RWPE2 (cell line): ENCODE measurements at regions not wholly inside any gene's neighbourhood (a gene's known extent, or its start where the extent isn't known, plus 50 kb on each side); places are given as distances from the start of the nearest gene placed in this dataset.

Experiments used
- ATAC-seq: fragments of 200-7000 bp; cut with Tn5 transposase; 3 replicates; pipeline ENCODE4 v1.9.1; 2021; ENCODE audit warnings: low read depth
- DNase-seq: peaks from one replicate; pipeline ENCODE4 v3.0.0-alpha.2; 2020; ENCODE audit warnings: low spot score
- H3K27ac ChIP-seq: fragments of 450-650 bp; 2 replicates; pipeline ENCODE4 v1.5.1; 2017; ENCODE audit warnings: mild to moderate bottlenecking; ENCODE audit not compliant: poor library complexity, severe bottlenecking
- H3K27me3 ChIP-seq: fragments of 250-450 bp; sonication (Bioruptor Pico); 2 replicates; pipeline ENCODE4 v1.5.1; 2021; ENCODE audit warnings: mild to moderate bottlenecking, moderate library complexity; ENCODE audit not compliant: insufficient read depth, poor library complexity, severe bottlenecking
- H3K36me3 ChIP-seq: fragments of 250-450 bp; sonication (Bioruptor Pico); 2 replicates; pipeline ENCODE4 v1.5.1; 2020; ENCODE audit warnings: low read depth, mild to moderate bottlenecking, moderate library complexity
- H3K4me1 ChIP-seq: fragments of 250-450 bp; sonication (Bioruptor Pico); 2 replicates; pipeline ENCODE4 v1.5.1; 2021; ENCODE audit warnings: mild to moderate bottlenecking, moderate library complexity; ENCODE audit not compliant: insufficient read depth, poor library complexity, severe bottlenecking
- H3K4me3 ChIP-seq: fragments of 250-450 bp; sonication (Bioruptor Pico); 2 replicates; pipeline ENCODE4 v1.5.1; 2021; ENCODE audit warnings: mild to moderate bottlenecking, moderate library complexity; ENCODE audit not compliant: severe bottlenecking
- H3K9me3 ChIP-seq: fragments of 250-450 bp; sonication (Bioruptor Pico); 2 replicates; pipeline ENCODE4 v1.5.1; 2021; ENCODE audit warnings: mild to moderate bottlenecking, moderate library complexity; ENCODE audit not compliant: severe bottlenecking
- CTCF ChIP-seq: fragments of 450-650 bp; IDR thresholded peaks from one replicate; pipeline ENCODE4 v1.5.1; 2017; ENCODE audit warnings: mild to moderate bottlenecking, moderate library complexity; ENCODE audit not compliant: poor library complexity, severe bottlenecking

- no peaks in the 10 kb centered on the region for H3K36me3 ChIP-seq
- H3K9me3 ChIP-seq = no peaks in the 10 kb centered on the region
- no peaks in the 10 kb centered on the region for H3K27me3 ChIP-seq
- no peak for TF ChIP-seq CTCF
- H3K27ac ChIP-seq = no peak overlapping the region
- DNase-seq (no peak), ATAC-seq (no peak)
- no peak overlapping the region for H3K4me3 ChIP-seq
- no peaks in the 10 kb centered on the region for H3K4me1 ChIP-seq
Observed at GRCh38 chr11:104658177-104658576, 240.1 kb downstream of the CASP12 start.

GRCh38 chr11:104657083-104657482, 241.2 kb downstream of the CASP12 start:
- H3K4me1 ChIP-seq = no peaks in the 10 kb centered on the region
- no peaks in the 10 kb centered on the region for H3K9me3 ChIP-seq
- ATAC-seq (no peak), DNase-seq (no peak)
- no peaks in the 10 kb centered on the region for H3K36me3 ChIP-seq
- H3K27ac ChIP-seq = no peak overlapping the region
- no peaks in the 10 kb centered on the region for H3K27me3 ChIP-seq
- no peak for TF ChIP-seq CTCF
- no peak overlapping the region for H3K4me3 ChIP-seq

- no peak for TF ChIP-seq CTCF
- Histone ChIP-seq H3K4me3 (no peak overlapping the region), H3K4me1 (no peaks in the 10 kb centered on the region), H3K27me3 (no peaks in the 10 kb centered on the region), H3K36me3 (no peaks in the 10 kb centered on the region), H3K9me3 (no peaks in the 10 kb centered on the region), H3K27ac (no peak overlapping the region)
- DNase-seq (no peak), ATAC-seq (no peak)
Observed at GRCh38 chr11:104655066-104655465, 243.2 kb downstream of the CASP12 start.

GRCh38 chr11:104654181-104654813, 244.0 kb downstream of the CASP12 start:
- no peak for DNase-seq

More at GRCh38 chr11:104654181-104654813, 244.0 kb downstream of the CASP12 start:
- no peak overlapping the region for H3K4me3 ChIP-seq
- TF ChIP-seq CTCF = no peak
- H3K36me3 ChIP-seq = no peaks in the 10 kb centered on the region
- H3K9me3 ChIP-seq = no peaks in the 10 kb centered on the region
- H3K4me1 ChIP-seq = no peaks in the 10 kb centered on the region
- H3K27ac ChIP-seq = no peak overlapping the region
- no peak for ATAC-seq
- H3K27me3 ChIP-seq = no peaks in the 10 kb centered on the region
